ENCODE measurements at regions not wholly inside any gene's neighbourhood (a gene's known extent, or its start where the extent isn't known, plus 50 kb on each side); places are given as distances from the start of the nearest gene placed in this dataset.

- no peaks in the 10 kb centered on the region for H3K36me3 ChIP-seq (ENCODE audit: control insufficient read depth, insufficient read depth, low read length)
- TF ChIP-seq CTCF (IDR thresholded peaks at IDR 0.05; ENCODE audit: insufficient read depth, low read length, poor library complexity, severe bottlenecking), result peak; percentile 71
- no peak for DNase-seq (ENCODE audit: low read depth)
- no peaks in the 10 kb centered on the region for H3K27me3 ChIP-seq (ENCODE audit: control insufficient read depth, insufficient read depth, low read length)
- H3K4me3 ChIP-seq (ENCODE audit: low read depth, low read length), result no peak overlapping the region
These were observed 1929.9 kb upstream of the SEL1L start for GRCh38 chr14:83463500-83464098.

DNA sequence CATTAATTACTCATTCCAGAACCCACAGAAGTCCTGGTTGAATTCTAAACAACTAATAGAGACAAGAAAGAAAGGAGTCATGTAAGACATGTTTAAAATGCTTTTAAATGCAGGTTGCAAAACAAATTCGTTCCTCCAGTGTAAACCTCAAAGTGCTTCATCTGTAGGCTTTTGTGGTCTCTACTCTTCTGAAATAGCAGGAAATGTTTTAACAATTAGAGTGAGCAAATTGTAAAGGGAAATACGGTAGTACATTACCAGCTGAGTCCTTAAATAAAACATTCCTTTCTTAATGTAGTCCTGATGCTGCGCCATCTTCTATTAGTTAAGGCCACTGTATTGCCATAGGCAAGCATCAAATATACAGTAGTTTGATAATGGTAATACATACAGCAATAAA is 1934.2 kb upstream of the SEL1L start:
- TF ChIP-seq CTCF (IDR thresholded peaks at IDR 0.05; ENCODE audit: insufficient read depth, low read length, poor library complexity, severe bottlenecking), result no peak
- H3K4me3 ChIP-seq (ENCODE audit: low read depth, low read length), result no peak overlapping the region
- H3K27me3 ChIP-seq (ENCODE audit: control insufficient read depth, insufficient read depth, low read length), result no peaks in the 10 kb centered on the region
- H3K36me3 ChIP-seq (ENCODE audit: control insufficient read depth, insufficient read depth, low read length), result no peaks in the 10 kb centered on the region
- DNase-seq (ENCODE audit: low read depth), result no peak

DNA sequence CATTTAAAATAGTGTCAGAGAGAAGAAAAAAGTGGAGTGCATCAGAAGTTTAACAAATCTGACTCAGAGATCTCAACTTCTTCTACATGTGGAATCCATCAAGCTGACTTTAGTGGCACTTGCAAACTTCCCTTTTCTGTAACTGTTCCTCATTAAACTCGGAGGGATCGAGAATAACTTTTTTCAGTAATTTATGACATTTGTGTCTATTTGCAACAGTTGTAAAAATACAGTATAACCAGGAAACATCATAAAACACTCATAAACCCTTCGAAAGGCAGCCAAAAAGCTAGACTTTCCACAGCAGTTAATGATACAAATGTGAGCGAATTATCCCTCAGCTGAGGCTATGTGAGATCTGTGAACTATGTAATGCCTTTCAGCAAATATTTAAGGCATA is 1936.8 kb upstream of the SEL1L start:
- no peak for DNase-seq (ENCODE audit: low read depth)
- TF ChIP-seq CTCF (IDR thresholded peaks at IDR 0.05; ENCODE audit: insufficient read depth, low read length, poor library complexity, severe bottlenecking), result no peak
- Histone ChIP-seq H3K4me3 (ENCODE audit: low read depth, low read length) (no peak overlapping the region), H3K27me3 (ENCODE audit: control insufficient read depth, insufficient read depth, low read length) (no peaks in the 10 kb centered on the region), H3K36me3 (ENCODE audit: control insufficient read depth, insufficient read depth, low read length) (no peaks in the 10 kb centered on the region)

DNA sequence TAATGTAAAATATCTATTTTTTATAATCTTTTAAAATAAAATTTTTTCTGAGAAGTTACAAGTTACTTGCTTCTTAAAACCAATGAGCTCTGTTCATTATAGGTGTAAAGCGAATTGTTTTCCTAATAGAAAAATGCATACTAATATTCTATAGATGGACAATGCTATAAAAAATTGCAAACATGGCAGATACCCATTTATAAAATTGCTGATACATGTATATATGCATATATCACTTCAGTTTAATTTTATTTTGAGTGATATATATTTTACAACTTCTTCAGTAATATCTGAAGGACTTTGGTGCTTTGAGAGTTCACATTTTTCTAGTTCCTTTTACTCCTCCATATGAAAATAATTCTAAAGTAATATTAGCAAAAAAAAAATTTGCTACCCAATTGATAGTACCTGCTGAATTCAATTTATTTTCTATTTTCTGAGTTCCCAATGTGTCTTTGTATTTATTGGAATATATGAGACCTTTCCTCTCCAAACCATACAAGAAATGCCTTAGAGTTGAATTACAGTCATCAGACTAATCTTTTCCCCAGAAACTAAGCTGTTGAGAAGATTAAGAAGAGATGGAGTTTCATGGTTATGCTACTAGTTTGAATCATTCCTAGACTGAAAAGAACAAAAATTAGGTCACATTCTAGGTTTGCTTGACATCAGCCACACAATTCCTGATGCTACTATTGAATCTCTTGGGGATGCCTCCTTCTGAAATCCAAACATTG is 1937.5 kb upstream of the SEL1L start:
- no peaks in the 10 kb centered on the region for H3K27me3 ChIP-seq (ENCODE audit: control insufficient read depth, insufficient read depth, low read length)
- no peak for TF ChIP-seq CTCF (IDR thresholded peaks at IDR 0.05; ENCODE audit: insufficient read depth, low read length, poor library complexity, severe bottlenecking)
- H3K36me3 ChIP-seq (ENCODE audit: control insufficient read depth, insufficient read depth, low read length), result no peaks in the 10 kb centered on the region
- no peak for DNase-seq (ENCODE audit: low read depth)
- H3K4me3 ChIP-seq (ENCODE audit: low read depth, low read length), result no peak overlapping the region

DNA sequence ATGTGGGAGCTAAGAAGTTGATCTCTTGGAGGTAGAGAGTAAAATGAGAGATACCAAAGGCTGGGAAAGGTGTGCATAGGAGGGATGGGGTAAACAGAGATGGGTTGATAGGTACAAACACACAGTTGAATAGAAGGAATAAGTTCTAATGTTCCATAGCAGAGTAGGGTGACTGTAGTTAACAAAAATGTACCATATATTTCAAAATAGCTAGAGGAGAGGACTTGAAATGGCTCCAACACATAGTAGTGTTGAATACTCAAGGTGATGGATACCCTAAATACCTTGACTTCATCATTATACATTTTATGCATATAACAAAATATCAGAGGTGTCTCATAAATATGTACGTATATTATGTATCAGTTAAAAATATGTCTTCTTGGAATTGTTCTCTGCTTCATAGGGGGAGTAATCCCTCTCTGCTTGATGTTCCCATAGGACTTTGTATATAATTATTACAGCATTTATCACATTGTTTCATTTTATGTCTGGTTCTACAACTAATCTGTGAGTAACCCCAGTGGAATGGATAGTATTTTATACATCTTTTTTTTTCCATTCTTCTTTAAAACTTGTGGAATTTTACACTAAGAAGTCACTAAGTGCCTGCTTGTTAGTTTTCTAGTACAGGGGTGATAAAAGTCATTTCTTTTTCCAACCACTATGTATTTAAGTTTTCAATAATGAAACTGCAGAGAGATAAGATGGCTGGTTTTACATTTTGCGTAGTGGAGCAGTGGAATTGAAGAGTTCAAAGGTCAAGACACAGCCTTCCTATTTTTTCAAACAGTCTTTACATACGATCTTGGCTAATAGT is 1940.0 kb upstream of the SEL1L start:
- H3K4me3 ChIP-seq (ENCODE audit: low read depth, low read length), result no peak overlapping the region
- H3K36me3 ChIP-seq (ENCODE audit: control insufficient read depth, insufficient read depth, low read length), result no peaks in the 10 kb centered on the region
- no peak for TF ChIP-seq CTCF (IDR thresholded peaks at IDR 0.05; ENCODE audit: insufficient read depth, low read length, poor library complexity, severe bottlenecking)
- H3K27me3 ChIP-seq (ENCODE audit: control insufficient read depth, insufficient read depth, low read length), result no peaks in the 10 kb centered on the region
- no peak for DNase-seq (ENCODE audit: low read depth)

Measured in kidney epithelial cell (primary cell).